Prostate gland (tissue), 2 donors: ENCODE measurements at regions not wholly inside any gene's neighbourhood (a gene's known extent, or its start where the extent isn't known, plus 50 kb on each side); places are given as distances from the start of the nearest gene placed in this dataset.
A peak's percentile ranks its signal among the peaks of the same experiment; 100 is the strongest.

Source experiments
- DNase-seq: peaks from one replicate; pipeline ENCODE4 v3.0.0-alpha.2; 2019; ENCODE audit warnings: low spot score
- H3K27ac ChIP-seq, 2 donors: fragments of 200-600 bp; sonication (generic); 2 replicates each; pipeline ENCODE4 v1.5.1; 2017 to 2019
- H3K27me3 ChIP-seq: fragments of 200-600 bp; sonication (generic); replicated peaks from 2 replicates; pipeline ENCODE4 v1.5.1; 2019; ENCODE audit not compliant: insufficient read depth
- H3K36me3 ChIP-seq, 2 donors: fragments of 200-600 bp; sonication (generic); 1 replicate in 1 of 2; 2 replicates in 1 of 2; pipeline versions ENCODE4 v1.5.1 to v1.8.1; 2017 to 2019
- H3K4me1 ChIP-seq: fragments of 200-600 bp; sonication (generic); replicated peaks from 2 replicates; pipeline ENCODE4 v1.5.1; 2019
- H3K4me3 ChIP-seq, 2 donors: fragments of 200-600 bp; sonication (generic); 2 replicates each; pipeline ENCODE4 v1.5.1; 2017 to 2019
- H3K9me3 ChIP-seq: fragments of 200-600 bp; sonication (generic); 2 replicates; pipeline ENCODE4 v1.5.1; 2017
- POLR2A ChIP-seq: fragments of 450-650 bp; IDR thresholded peaks from one replicate; pipeline ENCODE4 v1.6.1; 2016; ENCODE audit warnings: antibody characterized with exemption, mild to moderate bottlenecking
- POLR2AphosphoS5 ChIP-seq: sonication (generic); formaldehyde crosslinking; IDR thresholded peaks from one replicate; pipeline ENCODE4 v1.6.1; 2017; ENCODE audit warnings: antibody characterized with exemption
- WGBS: methylation state at CpG from one replicate; pipeline ENCODE4 v1.1.5; 2018; 5-methylcytosine and 5-hydroxymethylcytosine counted together
- intact Hi-C: fragments of 100-400 bp; cut with DNase I; formaldehyde crosslinking; loops from one replicate; pipeline ENCODE4 v1.14.2; 2022
- TF ChIP-seq, protein P1 (sequence below), 4 experiments: fragments of 200-600 bp in 2 of 4; fragments of 450-650 bp in 2 of 4; sonication (generic) in 2 of 4; IDR thresholded peaks; 1 replicate in 3 of 4; 2 replicates in 1 of 4; pipeline ENCODE4 v1.5.1; 2016 to 2019; ENCODE audit warnings: antibody characterized with exemption in 4 of 4, mild to moderate bottlenecking in 2 of 4, moderate library complexity in 2 of 4

DNA sequence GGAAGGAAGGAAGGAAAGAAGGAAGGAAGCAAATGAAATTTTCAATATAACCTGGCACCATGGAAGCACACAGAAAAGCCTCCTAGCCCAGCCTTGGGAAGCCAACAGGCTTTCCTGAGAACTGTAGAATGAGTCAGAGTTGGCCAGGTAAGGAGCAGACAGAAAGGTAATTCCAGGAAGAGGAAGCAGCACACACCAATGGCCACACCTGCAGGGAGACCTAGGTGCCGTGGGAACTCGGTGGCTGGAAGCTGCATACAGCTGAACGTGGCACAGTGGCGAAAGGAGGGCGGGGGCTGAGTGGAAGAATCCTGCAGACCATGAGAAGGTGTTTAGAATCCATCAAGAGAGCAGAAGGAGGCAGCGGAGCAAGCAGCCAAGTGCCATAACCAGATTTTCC, 224.8 kb upstream of the RREB1 start:
- Histone ChIP-seq H3K27me3 (no peaks in the 10 kb centered on the region), H3K36me3 (no peaks in the 10 kb centered on the region), H3K27ac (no peak overlapping the region), H3K4me1 (no peaks in the 10 kb centered on the region), H3K4me3 (no peak overlapping the region), H3K9me3 (no peaks in the 10 kb centered on the region)
- intact Hi-C loops = no loop called here
- TF ChIP-seq POLR2AphosphoS5 = no peak
- TF ChIP-seq, protein P1, sequence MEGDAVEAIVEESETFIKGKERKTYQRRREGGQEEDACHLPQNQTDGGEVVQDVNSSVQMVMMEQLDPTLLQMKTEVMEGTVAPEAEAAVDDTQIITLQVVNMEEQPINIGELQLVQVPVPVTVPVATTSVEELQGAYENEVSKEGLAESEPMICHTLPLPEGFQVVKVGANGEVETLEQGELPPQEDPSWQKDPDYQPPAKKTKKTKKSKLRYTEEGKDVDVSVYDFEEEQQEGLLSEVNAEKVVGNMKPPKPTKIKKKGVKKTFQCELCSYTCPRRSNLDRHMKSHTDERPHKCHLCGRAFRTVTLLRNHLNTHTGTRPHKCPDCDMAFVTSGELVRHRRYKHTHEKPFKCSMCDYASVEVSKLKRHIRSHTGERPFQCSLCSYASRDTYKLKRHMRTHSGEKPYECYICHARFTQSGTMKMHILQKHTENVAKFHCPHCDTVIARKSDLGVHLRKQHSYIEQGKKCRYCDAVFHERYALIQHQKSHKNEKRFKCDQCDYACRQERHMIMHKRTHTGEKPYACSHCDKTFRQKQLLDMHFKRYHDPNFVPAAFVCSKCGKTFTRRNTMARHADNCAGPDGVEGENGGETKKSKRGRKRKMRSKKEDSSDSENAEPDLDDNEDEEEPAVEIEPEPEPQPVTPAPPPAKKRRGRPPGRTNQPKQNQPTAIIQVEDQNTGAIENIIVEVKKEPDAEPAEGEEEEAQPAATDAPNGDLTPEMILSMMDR (IDR thresholded peaks at IDR 0.05) = no peak
- no peak for TF ChIP-seq POLR2A
- DNase-seq = no peak
- WGBS = 87% methylated on average over 6 of the region's 6 CpGs

DNA sequence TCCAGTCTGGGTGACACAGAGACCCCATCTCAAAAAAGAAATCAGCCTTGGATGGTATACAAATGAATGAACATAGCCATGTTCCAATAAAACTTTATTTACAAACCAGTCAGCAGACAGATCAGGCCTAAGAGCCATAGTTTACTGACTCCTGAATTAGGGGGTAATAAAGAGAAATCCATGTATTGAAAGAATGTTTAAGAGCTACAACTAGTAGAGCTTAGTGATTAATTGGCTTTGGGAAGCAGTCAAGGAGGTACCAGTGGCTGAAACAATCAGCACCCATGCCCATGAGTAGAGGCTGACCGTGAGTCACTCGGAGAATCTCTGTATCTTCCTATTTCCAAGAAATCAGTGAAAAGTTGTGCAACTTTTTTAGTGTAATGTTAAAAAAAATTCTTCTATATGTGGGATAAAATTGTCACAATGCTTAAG, 223.6 kb upstream of the RREB1 start:
- no peak overlapping the region for H3K4me3 ChIP-seq
- no peak for DNase-seq
- H3K27ac ChIP-seq = no peak overlapping the region
- WGBS = 42% methylated on average over 2 of the region's 2 CpGs
- H3K9me3 ChIP-seq = no peaks in the 10 kb centered on the region
- no peaks in the 10 kb centered on the region for H3K27me3 ChIP-seq
- H3K4me1 ChIP-seq = no peaks in the 10 kb centered on the region
- H3K36me3 ChIP-seq = no peaks in the 10 kb centered on the region
- intact Hi-C loops = no loop called here
- TF ChIP-seq POLR2A = no peak
- TF ChIP-seq, protein P1 (IDR thresholded peaks at IDR 0.05) = no peak
- TF ChIP-seq POLR2AphosphoS5 = no peak

DNA sequence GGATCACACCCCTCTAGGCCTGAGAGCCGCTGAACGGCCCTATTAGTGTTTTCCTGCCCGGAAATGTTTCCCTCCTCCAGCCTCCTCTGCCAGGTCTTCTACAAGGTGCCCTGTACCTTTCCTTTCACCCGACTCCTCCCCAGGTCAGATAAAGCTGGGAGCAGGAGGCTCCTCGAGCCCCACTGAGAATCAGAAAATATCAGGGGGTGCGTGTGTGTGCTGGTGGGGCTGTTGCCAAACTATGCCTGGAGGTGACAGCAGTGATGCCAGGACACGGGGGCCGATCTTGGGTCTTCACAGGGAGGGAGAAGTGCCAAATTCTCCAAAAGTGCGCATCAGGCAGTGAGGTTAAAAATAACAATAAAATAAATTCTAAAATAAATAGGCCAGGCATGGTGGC, 222.8 kb upstream of the RREB1 start:
- intact Hi-C loops = no loop called here
- 90% methylated on average over 9 of the region's 9 CpGs for WGBS

DNA sequence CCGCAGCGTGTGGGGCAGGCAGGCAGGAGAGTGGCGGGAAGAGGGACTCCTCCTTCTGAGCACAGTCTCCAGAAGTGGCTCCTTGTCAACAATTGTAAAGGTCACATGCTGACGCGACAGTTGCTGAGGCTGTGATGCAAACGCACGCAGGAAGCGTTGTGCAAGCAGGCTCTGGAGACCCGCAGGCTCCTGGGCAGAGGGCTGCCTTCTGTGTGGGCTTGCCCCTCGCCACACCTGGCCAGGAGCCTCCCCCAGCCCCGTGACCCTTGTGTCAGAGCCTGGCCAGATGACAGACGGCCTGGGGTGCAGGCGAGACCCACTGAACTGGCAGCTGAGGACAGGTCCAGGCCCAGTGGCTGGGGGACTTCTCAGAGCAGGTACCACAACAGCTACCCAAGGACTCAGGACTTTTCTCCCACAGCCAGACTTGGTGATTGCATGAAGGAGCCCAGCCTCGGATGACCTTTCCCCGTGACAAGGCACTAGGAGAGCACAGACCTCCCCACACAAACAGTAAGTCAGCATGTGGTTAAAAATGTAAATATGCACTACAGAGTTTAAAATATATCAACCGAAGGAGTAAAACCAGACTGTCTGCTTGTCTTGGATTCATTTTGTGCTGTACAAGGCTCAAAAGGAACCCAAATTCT, 222.1 kb upstream of the RREB1 start:
- Histone ChIP-seq H3K27me3 (no peaks in the 10 kb centered on the region), H3K27ac (peak overlapping the region in 1 of 2 donors; percentile 21), H3K4me3 (no peak overlapping the region), H3K36me3 (no peaks in the 10 kb centered on the region), H3K4me1 (no peaks in the 10 kb centered on the region), H3K9me3 (no peaks in the 10 kb centered on the region)
- intact Hi-C loops = no loop called here
- no peak for DNase-seq
- no peak for TF ChIP-seq POLR2A
- TF ChIP-seq, protein P1 (IDR thresholded peaks at IDR 0.05) = no peak
- no peak for TF ChIP-seq POLR2AphosphoS5
- WGBS = 83% methylated on average over 16 of the region's 16 CpGs

More for the DNA sequence above, 222.8 kb upstream of the RREB1 start:
- DNase-seq = no peak
- Histone ChIP-seq H3K27ac (no peak overlapping the region), H3K36me3 (no peaks in the 10 kb centered on the region), H3K9me3 (no peaks in the 10 kb centered on the region), H3K27me3 (no peaks in the 10 kb centered on the region), H3K4me1 (no peaks in the 10 kb centered on the region), H3K4me3 (no peak overlapping the region)
- TF ChIP-seq POLR2A = no peak
- no peak for TF ChIP-seq POLR2AphosphoS5
- TF ChIP-seq, protein P1 (IDR thresholded peaks at IDR 0.05) = no peak

DNA sequence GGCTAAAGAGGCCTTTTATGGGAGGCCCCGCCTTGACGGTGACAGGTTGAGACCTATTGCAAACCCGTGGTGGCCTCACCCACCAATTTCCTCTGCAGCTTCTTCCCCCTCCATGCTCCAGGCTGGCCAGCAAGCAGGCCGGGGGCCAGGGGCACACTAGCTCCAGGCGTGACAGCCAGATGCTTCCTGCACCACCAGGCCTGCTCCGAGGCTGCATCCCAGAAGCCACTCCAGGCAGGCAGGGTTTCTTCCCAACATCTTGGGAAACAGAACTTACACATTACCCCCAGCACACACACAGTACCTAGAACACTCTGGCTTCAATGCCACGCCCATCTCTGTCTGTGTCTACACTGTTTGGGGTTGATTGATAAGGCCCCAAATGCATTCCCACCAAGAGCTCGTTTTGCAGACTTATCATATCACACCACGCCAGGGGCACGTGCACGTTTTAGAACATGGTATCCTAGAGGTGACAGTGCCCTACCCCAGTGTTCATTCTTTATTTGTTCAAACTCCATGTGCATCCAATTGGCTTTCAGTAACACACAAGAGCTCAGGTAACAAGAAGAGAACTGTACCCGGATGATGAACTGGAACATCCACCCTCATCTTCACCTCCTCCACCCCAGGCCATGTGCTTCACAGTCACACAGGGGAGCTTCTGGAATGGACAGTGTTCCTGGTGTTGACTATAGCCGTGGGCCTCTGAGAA, 221.4 kb upstream of the RREB1 start:
- H3K27ac ChIP-seq = no peak overlapping the region
- no peaks in the 10 kb centered on the region for H3K27me3 ChIP-seq
- no peaks in the 10 kb centered on the region for H3K9me3 ChIP-seq
- H3K4me1 ChIP-seq = no peaks in the 10 kb centered on the region
- DNase-seq = no peak
- TF ChIP-seq POLR2A (no peak), POLR2AphosphoS5 (no peak)
- intact Hi-C loops = no loop called here
- 70% methylated on average over 13 of the region's 13 CpGs for WGBS
- no peaks in the 10 kb centered on the region for H3K36me3 ChIP-seq
- H3K4me3 ChIP-seq = no peak overlapping the region
